Activated CD8-positive, alpha-beta memory T cell treated with anti-CD3 and anti-CD28 coated beads for 36 hours (primary cell): ENCODE measurements at regions not wholly inside any gene's neighbourhood (a gene's known extent, or its start where the extent isn't known, plus 50 kb on each side); places are given as distances from the start of the nearest gene placed in this dataset.

Experiments
- CTCF ChIA-PET: fragments of 350-600 bp; sonication (Branson Sonifier 250); formaldehyde crosslinking; loops from one replicate; lab custom pipeline; 2021; ENCODE audit warnings: antibody characterized with exemption; lab: Charles Lee
- POLR2A ChIA-PET: fragments of 350-600 bp; sonication (Branson Sonifier 250); formaldehyde crosslinking; loops from one replicate; lab custom pipeline; 2021; ENCODE audit warnings: antibody characterized with exemption; lab: Charles Lee

- ChIA-PET CTCF (no interaction called here), POLR2A (no interaction called here)
Measured at GRCh38 chr1:217921126-217921904, 290.2 kb downstream of the SPATA17 start.

DNA sequence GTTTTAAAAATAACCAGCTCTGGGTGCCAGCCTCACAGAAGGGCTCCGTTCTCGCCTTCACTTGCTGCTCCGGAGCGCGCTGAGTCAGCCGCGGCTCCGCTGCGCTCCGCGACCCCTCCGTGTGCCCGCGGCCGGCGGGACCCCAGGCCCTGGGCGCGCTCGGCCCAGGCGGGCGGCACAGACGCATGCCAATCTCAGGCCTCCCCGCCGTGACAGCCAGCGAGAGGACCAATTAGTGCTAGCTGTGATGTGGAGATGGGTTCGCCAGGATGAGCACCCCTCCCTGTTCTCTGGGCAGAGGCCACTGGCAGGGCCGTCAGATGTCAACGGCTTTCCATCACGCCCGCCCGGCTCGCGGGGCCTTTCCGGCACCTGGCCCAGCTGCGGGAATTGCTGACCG, 293.8 kb downstream of the SPATA17 start:
- POLR2A ChIA-PET = no interaction called here
- CTCF ChIA-PET = no interaction called here

DNA sequence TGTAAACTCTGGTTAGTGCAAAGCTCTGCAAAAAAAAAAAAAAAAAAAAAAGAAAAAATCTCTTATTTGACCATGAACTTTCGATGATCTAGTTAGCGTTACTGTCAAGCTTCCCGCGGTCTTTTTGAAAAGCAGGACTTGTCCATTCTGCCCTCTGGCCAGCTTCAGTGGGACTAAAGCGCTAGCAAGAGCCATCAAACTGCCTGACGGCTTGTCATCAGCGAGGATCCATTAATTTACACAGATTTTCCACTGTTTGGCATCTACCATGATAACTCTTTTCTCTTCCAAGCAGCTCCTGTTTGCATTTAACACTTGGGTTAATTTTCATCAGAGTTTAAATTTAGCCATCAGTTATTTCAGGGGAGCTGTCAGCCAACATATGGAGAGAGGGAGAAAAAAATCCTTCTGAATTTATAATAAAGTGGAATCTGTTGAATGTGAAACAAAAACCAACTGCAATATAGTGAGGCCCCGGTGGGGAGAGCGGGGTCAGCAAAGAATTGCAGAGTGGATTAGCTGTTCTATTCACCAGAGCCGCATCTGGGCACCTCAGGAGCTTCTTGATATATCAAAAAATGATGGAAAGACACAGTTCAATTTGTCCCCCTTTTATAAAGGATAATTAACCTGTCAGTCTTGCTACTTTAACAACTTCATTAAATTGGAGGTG, 298.2 kb downstream of the SPATA17 start:
- CTCF ChIA-PET = no interaction called here
- POLR2A ChIA-PET = no interaction called here

DNA sequence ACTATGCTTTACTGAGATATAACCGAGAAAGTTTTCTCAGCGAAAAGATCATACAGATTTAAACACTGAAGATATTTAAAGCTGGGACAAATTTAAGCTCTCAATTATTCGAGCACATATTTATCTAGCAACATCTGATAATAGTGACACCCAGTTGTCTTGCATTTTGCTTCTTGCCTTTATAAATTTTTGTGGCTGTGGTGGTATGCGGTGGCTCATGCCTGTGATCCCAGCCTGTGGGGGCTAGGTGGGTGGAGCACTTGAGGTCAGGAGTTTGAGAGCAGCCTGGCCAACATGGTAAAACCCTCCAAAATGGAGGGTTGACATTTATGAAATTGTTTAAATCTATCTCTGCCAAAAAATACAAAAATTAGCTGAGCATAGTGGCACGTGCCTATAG, 312.2 kb downstream of the SPATA17 start:
- CTCF ChIA-PET = no interaction called here
- POLR2A ChIA-PET = no interaction called here

- POLR2A ChIA-PET = no interaction called here
- CTCF ChIA-PET = no interaction called here
Measured at GRCh38 chr1:217944550-217944949, 313.4 kb downstream of the SPATA17 start.

GRCh38 chr1:217946511-217946910, 315.4 kb downstream of the SPATA17 start:
- ChIA-PET CTCF (no interaction called here), POLR2A (no interaction called here)

DNA sequence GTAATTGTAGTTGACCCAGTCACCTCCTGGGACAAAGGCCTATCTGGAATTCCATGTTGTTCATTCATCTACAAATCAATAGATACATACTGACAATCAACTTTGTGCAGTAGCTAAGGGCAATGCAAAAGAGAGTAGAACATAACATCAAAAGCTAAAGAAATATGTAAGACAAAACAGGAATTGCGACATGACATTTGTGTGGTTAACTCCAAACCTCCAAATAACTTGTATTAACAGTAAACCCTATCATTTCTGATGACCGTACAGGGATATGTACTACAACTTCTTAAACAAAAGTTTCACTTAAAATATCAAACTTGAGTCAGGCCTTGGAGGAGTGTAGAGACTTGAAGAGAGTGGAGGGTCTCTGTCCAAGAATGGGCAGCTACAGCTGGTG, 317.6 kb downstream of the SPATA17 start:
- ChIA-PET CTCF (no interaction called here), POLR2A (no interaction called here)

DNA sequence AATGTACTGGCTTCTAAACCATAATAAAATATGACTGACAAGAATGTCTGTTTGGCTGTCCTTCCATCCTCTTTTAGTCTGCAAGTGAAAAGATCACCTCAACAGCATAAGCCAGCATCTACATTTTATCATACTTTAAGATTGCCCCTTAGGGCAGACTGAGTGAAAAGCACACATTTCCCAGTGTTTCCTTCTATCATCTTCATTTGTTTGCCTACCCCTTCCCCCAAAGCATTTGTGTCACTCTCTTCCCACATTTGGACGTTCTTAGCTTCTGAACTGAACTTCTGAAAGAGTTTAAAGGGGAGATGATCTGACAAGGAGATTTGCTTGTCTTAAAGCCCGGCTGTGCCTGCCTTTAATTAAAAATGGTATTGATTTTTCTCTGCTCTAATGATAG, 322.2 kb downstream of the SPATA17 start:
- POLR2A ChIA-PET = no interaction called here
- CTCF ChIA-PET = no interaction called here

GRCh38 chr1:217953922-217954321, 322.8 kb downstream of the SPATA17 start:
- CTCF ChIA-PET = no interaction called here
- POLR2A ChIA-PET = no interaction called here

- POLR2A ChIA-PET = no interaction called here
- CTCF ChIA-PET = no interaction called here
Measured at GRCh38 chr1:217955723-217956122, 324.6 kb downstream of the SPATA17 start.

DNA sequence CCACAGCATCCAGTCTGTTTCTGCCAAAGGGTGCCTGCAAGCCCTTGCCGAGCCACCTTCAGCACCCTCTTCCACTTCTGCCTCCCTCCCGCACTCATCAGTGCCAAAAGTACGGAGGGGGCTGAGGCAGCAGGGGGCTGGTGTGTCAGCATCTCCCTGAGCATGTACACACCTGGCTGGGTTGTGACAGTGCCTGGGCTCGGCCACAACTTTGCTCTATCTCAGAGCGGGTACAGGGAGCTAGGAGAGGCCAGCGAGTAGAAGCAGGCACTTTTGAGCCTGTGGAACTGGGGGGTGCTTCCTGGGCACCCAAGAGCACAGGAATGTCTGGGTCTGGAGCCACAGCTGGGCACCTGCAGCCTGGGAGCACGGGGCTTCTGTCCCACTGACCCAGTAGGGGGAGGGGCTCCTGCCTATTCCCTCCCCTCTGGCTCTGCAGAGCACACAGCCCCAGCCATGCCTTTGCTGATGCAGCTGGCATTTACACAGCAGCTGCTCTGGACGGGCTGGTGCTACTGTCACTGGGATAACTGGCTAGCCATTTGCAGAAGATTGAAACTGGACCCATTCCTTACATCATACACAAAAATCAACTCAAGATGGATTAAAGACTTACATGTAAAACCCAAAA, 319.8 kb upstream of the RRP15 start:
- POLR2A ChIA-PET = no interaction called here

GRCh38 chr1:217968085-217968484, 317.0 kb upstream of the RRP15 start:
- POLR2A ChIA-PET = no interaction called here

More for the DNA sequence above, 319.8 kb upstream of the RRP15 start:
- CTCF ChIA-PET = no interaction called here

GRCh38 chr1:217969428-217969827, 315.7 kb upstream of the RRP15 start:
- ChIA-PET POLR2A (no interaction called here), CTCF (no interaction called here)

More at GRCh38 chr1:217968085-217968484, 317.0 kb upstream of the RRP15 start:
- CTCF ChIA-PET = no interaction called here

DNA sequence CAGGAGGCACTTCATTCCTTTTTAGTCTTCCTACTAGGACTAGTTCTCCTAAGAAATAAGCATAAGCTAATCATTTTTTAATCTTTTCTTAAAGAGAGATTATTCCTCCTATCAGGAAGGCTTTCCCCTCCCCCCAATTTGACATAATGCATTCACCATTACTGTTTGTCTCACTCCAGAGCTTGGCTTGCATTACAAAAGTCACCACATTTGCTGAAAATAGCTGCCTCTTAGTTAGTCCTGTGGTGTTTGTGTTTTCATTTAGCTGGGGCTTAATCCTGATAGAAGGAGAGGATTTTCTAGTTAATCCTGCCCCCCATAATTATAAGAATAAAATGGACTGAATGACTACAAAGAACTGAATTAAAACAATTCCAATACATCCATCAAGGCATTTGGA, 307.1 kb upstream of the RRP15 start:
- POLR2A ChIA-PET = no interaction called here
- CTCF ChIA-PET = no interaction called here

DNA sequence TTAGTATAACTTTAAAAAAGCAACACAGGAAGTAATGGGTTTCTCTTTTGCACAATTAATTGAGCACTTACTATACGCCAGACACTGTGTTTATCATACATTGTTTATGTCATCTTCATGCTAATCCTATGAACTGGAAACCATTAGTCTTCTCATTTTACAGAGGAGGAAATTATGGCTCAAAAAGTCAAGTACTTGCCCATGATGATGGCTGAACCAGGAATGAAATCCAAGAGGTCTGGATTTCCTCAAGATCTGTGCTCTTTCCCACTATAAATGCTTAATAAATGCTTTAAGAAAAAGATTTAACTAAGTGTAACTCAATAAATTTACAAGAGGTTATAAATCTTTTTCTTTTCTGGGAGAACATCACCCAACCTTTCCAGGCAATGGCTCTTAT, 303.7 kb upstream of the RRP15 start:
- ChIA-PET POLR2A (no interaction called here), CTCF (no interaction called here)

GRCh38 chr1:217982331-217983050, 302.6 kb upstream of the RRP15 start:
- ChIA-PET POLR2A (no interaction called here), CTCF (no interaction called here)

- POLR2A ChIA-PET = no interaction called here
- CTCF ChIA-PET = no interaction called here
Measured at GRCh38 chr1:217983051-217983375, 302.1 kb upstream of the RRP15 start.

DNA sequence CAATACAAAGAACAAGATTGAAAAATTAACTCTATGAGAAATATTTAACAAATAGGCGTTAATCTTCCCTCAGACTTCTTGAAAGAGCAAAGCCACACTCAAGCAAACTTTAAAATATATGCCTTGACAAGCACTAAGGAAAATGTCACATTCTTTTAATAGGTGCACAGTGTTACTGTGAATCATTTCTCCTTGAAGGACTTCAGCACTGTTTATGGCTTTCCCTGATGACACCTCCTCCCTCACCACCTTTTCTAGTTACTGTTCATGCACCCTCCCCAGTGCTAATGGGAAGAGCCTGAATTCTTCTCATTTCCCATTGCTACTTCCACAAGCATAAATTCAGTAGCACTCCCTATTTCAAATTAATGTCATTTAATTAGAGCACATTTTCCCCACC, 299.5 kb upstream of the RRP15 start:
- ChIA-PET POLR2A (no interaction called here), CTCF (no interaction called here)

GRCh38 chr1:217989510-217989909, 295.6 kb upstream of the RRP15 start:
- POLR2A ChIA-PET = no interaction called here

GRCh38 chr1:217993439-217993838, 291.7 kb upstream of the RRP15 start:
- ChIA-PET CTCF (no interaction called here), POLR2A (no interaction called here)

More at GRCh38 chr1:217989510-217989909, 295.6 kb upstream of the RRP15 start:
- CTCF ChIA-PET = no interaction called here
